PC-9 (cell line): ENCODE measurements at regions not wholly inside any gene's neighbourhood (a gene's known extent, or its start where the extent isn't known, plus 50 kb on each side); places are given as distances from the start of the nearest gene placed in this dataset.

Experiments used
- EZH2 ChIP-seq: fragments of 200-600 bp; sonication (generic); IDR thresholded peaks from 2 replicates; pipeline ENCODE4 v1.8.0; 2017; ENCODE audit warnings: antibody characterized with exemption, low read depth
- TF ChIP-seq, protein P1 (sequence below): fragments of 200-600 bp; sonication (generic); conservative IDR thresholded peaks from 2 replicates; pipeline ENCODE4 v1.6.1; 2017; ENCODE audit warnings: mixed run types, antibody characterized with exemption, mild to moderate bottlenecking, moderate library complexity

DNA sequence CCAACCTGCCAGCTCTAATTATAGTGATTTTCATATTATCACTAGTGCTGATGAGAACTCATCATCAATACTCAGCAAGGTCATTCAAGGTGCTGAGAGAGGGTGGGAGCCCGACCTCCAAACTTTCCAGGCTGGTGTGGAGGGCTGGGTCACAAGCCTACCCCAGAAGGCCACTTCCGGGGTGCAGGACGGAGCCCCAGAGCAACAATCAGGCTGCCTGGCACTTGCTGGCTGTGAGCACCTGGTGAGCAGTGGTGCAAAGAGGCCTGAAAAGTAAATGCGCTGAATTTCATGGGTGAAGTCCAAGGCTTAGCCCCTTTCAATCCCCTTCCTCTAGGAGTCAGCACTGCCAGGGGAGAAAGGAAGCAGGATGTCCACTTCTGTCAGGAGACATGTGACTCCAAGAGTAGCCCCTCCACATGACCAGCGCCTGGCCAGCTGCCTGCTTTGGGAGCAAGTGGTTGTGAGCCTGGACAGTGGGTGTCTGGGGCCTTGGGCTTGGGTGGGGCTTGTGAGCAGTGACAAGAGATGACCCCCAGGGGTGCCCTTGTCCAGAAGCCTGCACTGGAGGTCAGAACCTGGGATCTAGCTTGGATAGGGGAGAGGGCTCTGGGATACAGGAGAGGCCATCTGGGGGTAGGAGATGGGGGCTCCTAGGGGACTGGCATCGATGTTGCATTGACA is 165.0 kb upstream of the TLE3 start:
- TF ChIP-seq, protein P1, sequence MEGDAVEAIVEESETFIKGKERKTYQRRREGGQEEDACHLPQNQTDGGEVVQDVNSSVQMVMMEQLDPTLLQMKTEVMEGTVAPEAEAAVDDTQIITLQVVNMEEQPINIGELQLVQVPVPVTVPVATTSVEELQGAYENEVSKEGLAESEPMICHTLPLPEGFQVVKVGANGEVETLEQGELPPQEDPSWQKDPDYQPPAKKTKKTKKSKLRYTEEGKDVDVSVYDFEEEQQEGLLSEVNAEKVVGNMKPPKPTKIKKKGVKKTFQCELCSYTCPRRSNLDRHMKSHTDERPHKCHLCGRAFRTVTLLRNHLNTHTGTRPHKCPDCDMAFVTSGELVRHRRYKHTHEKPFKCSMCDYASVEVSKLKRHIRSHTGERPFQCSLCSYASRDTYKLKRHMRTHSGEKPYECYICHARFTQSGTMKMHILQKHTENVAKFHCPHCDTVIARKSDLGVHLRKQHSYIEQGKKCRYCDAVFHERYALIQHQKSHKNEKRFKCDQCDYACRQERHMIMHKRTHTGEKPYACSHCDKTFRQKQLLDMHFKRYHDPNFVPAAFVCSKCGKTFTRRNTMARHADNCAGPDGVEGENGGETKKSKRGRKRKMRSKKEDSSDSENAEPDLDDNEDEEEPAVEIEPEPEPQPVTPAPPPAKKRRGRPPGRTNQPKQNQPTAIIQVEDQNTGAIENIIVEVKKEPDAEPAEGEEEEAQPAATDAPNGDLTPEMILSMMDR, result no peak
- TF ChIP-seq EZH2, result no peak
